K562 (cell line): ENCODE measurements at regions not wholly inside any gene's neighbourhood (a gene's known extent, or its start where the extent isn't known, plus 50 kb on each side); places are given as distances from the start of the nearest gene placed in this dataset.
A peak's percentile ranks its signal among the peaks of the same experiment; 100 is the strongest.

Source experiments
- ATF7 ChIP-seq: fragments of 450-650 bp; IDR thresholded peaks from 2 replicates; pipeline ENCODE4 v1.7.1; 2014; ENCODE audit warnings: mild to moderate bottlenecking, moderate library complexity
- CBFA2T3 ChIP-seq: fragments of 450-650 bp; IDR thresholded peaks from 2 replicates; pipeline ENCODE4 v1.6.1; 2017
- CTBP1 ChIP-seq: fragments of 450-650 bp; IDR thresholded peaks from 2 replicates; pipeline ENCODE4 v1.6.1; 2016; ENCODE audit warnings: borderline replicate concordance
- EGR1 ChIP-seq: fragments of 450-650 bp; conservative IDR thresholded peaks from 2 replicates; pipeline ENCODE4 v1.6.1; 2017; ENCODE audit warnings: mild to moderate bottlenecking
- ESRRA ChIP-seq: fragments of 450-650 bp; IDR thresholded peaks from 2 replicates; pipeline ENCODE4 v1.6.1; 2014; ENCODE audit warnings: low read depth, mild to moderate bottlenecking, moderate library complexity, borderline replicate concordance
- FIP1L1 ChIP-seq: fragments of 200-400 bp; formaldehyde crosslinking; IDR thresholded peaks from 2 replicates; pipeline ENCODE4 v1.6.1; 2018; ENCODE audit warnings: mild to moderate bottlenecking, low read depth, low read length; ENCODE audit not compliant: poor library complexity, severe bottlenecking
- KDM1A ChIP-seq, 2 experiments: fragments of 450-650 bp; IDR thresholded peaks; 2 replicates each; pipeline ENCODE4 v1.6.1; 2016; ENCODE audit warnings: mild to moderate bottlenecking in 2 of 2
- MAFG ChIP-seq: fragments of 450-650 bp; conservative IDR thresholded peaks from 2 replicates; pipeline ENCODE4 v1.6.1; 2016; ENCODE audit warnings: missing genetic modification characterization, missing compliant biosample characterization
- XRCC4 ChIP-seq: IDR thresholded peaks from one replicate; pipeline ENCODE4 v1.6.1; 2011; ENCODE audit not compliant: insufficient read depth, insufficient read length; ENCODE audit errors: extremely low read depth
- ZBED1 ChIP-seq: IDR thresholded peaks from 2 replicates; pipeline ENCODE4 v1.6.1; 2014
- ZBTB2 ChIP-seq: fragments of 450-650 bp; IDR thresholded peaks from 2 replicates; pipeline ENCODE4 v1.6.1; 2016; ENCODE audit warnings: antibody characterized with exemption
- ZFPM2 ChIP-seq: fragments of 250-450 bp; sonication (Bioruptor Pico); IDR thresholded peaks from 2 replicates; pipeline ENCODE4 v1.5.1; 2022; ENCODE audit warnings: mild to moderate bottlenecking
- ZNF354B ChIP-seq: fragments of 250-450 bp; sonication (Bioruptor Pico); IDR thresholded peaks from 2 replicates; pipeline ENCODE4 v1.4.0; 2020
- ZNF740 ChIP-seq, 3 experiments: fragments of 200-800 bp in 1 of 3; sonication (Bioruptor generic) in 1 of 3; sonication (generic) in 1 of 3; formaldehyde crosslinking in 1 of 3; IDR thresholded peaks; 2 replicates each; pipeline versions ENCODE4 v1.6.1 to v1.8.0; 2016 to 2022; ENCODE audit warnings: mild to moderate bottlenecking in 2 of 3, missing compliant biosample characterization in 2 of 3, missing genetic modification characterization in 2 of 3, missing genetic modification reagents in 1 of 3
- ZNF77 ChIP-seq: fragments of 250-450 bp; sonication (Bioruptor Pico); IDR thresholded peaks from 2 replicates; pipeline ENCODE4 v1.5.0; 2020
- TF ChIP-seq, protein P1 (sequence below), 2 experiments: fragments of 450-650 bp; formaldehyde crosslinking in 1 of 2; IDR thresholded peaks; 2 replicates each; pipeline versions ENCODE4 v1.4.0 to v1.6.1; 2014 to 2020; ENCODE audit warnings: mild to moderate bottlenecking in 2 of 2, borderline replicate concordance in 1 of 2, low read depth in 1 of 2

DNA sequence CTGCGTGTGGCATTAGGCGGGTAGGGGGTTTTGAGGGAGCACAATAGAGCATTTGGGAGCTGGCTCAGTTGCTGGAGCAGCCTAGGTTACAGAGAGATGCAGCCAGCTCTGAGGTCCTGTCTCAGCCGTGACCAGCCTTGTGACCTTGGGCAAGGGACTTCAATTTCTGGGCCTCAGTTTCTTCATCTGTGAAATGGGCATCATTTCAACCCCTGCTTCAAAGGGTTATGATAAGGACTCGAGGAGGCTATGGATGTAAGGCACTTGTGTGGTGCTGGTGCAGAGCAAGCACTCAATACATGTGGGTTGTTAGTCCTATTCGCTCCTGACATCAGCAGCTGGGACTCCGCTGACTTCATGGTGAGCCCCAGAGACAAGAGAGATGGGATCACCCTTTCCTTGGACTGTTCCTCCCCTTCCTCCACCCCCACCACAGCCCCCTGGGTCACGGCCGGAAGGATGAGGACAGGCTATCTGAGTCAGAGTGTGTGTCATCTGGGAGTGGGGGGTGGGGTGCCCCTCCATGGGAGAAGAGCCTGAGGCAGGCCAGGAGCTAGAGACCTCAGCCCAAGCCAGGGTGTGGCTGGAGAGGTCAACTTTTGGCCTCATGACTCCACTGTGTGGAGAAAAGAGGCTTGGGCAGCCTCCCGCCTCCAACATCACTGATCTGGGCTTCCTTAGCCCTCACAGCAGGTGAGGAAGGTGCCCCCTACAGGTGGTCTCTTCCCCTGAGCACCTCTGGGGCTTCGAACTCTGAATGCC is 71.4 kb upstream of the ZBTB40 start (continued):
- TF ChIP-seq, protein P1, sequence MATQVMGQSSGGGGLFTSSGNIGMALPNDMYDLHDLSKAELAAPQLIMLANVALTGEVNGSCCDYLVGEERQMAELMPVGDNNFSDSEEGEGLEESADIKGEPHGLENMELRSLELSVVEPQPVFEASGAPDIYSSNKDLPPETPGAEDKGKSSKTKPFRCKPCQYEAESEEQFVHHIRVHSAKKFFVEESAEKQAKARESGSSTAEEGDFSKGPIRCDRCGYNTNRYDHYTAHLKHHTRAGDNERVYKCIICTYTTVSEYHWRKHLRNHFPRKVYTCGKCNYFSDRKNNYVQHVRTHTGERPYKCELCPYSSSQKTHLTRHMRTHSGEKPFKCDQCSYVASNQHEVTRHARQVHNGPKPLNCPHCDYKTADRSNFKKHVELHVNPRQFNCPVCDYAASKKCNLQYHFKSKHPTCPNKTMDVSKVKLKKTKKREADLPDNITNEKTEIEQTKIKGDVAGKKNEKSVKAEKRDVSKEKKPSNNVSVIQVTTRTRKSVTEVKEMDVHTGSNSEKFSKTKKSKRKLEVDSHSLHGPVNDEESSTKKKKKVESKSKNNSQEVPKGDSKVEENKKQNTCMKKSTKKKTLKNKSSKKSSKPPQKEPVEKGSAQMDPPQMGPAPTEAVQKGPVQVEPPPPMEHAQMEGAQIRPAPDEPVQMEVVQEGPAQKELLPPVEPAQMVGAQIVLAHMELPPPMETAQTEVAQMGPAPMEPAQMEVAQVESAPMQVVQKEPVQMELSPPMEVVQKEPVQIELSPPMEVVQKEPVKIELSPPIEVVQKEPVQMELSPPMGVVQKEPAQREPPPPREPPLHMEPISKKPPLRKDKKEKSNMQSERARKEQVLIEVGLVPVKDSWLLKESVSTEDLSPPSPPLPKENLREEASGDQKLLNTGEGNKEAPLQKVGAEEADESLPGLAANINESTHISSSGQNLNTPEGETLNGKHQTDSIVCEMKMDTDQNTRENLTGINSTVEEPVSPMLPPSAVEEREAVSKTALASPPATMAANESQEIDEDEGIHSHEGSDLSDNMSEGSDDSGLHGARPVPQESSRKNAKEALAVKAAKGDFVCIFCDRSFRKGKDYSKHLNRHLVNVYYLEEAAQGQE (IDR thresholded peaks at IDR 0.05; ENCODE audit: borderline replicate concordance), result 0 out of 2 replicates have a peak, but pooled peaks have one; percentile 8
- TF ChIP-seq, protein P1 (CRISPR knock-in tag; IDR thresholded peaks at IDR 0.05; ENCODE audit: low read depth), result no peak
- TF ChIP-seq ZBTB2 (no peak), XRCC4 (no peak), CBFA2T3 (peak; percentile 38; the same call in 1 of the 2 replicates), FIP1L1 (no peak), ZNF354B (CRISPR knock-in tag) (no peak), ATF7 (peak; percentile 20; the same call in 1 of the 2 replicates), ESRRA (peak; percentile 89), CTBP1 (no peak), ZFPM2 (CRISPR knock-in tag) (no peak), MAFG (tag) (no peak), KDM1A (IDR thresholded peaks at IDR 0.05) (peak; percentile 62 to 71), EGR1 (peak; percentile 68), ZBED1 (no peak), ZNF740 (CRISPR knock-in tag; IDR thresholded peaks at IDR 0.05) (peak; percentile 60; the same call in 1 of the 2 replicates), ZNF740 (tag; IDR thresholded peaks at IDR 0.05) (no peak), ZNF77 (CRISPR knock-in tag) (no peak)
